IMR-90 (cell line): ENCODE measurements at regions not wholly inside any gene's neighbourhood (a gene's known extent, or its start where the extent isn't known, plus 50 kb on each side); places are given as distances from the start of the nearest gene placed in this dataset.

ENCODE experiments used
- ATAC-seq: fragments of 200-7000 bp; cut with Tn5 transposase; 2 replicates; pipeline ENCODE4 v1.9.1; 2020; ENCODE audit warnings: low read depth, mild to moderate bottlenecking, moderate library complexity
- BruUV-seq: library from RNA; stranded (reverse); fragments of 400-500 nt; replicated peaks from 2 replicates; lab custom pipeline; 2021; lab: Mats Ljungman, UMichigan
- CTCF ChIA-PET: fragments of 300-600 bp; formaldehyde crosslinking; extraction: SDS; loops from one replicate; lab custom pipeline; 2021; ENCODE audit warnings: antibody characterized with exemption; lab: Yijun Ruan, JAX
- POLR2A ChIA-PET: fragments of 300-600 bp; sonication (Branson Sonifier 250); formaldehyde crosslinking; loops from one replicate; lab custom pipeline; 2022; ENCODE audit warnings: antibody characterized with exemption; ENCODE audit not compliant: unreplicated experiment; lab: Charles Lee
- DNase-seq: peaks from one replicate; pipeline ENCODE4 v3.0.0; 2013
- H2AFZ ChIP-seq: replicated peaks from 2 replicates; pipeline ENCODE3; 2013; ENCODE audit warnings: low read length, mild to moderate bottlenecking; ENCODE audit not compliant: poor library complexity
- H2AK5ac ChIP-seq: 2 replicates; pipeline ENCODE4 v1.6.1; 2013; ENCODE audit warnings: low read depth, low read length, inconsistent platforms
- H2AK9ac ChIP-seq: replicated peaks from 2 replicates; pipeline ENCODE3; 2013; ENCODE audit warnings: mild to moderate bottlenecking, low read depth, low read length, moderate library complexity; ENCODE audit not compliant: poor library complexity
- H2BK120ac ChIP-seq: 2 replicates; pipeline ENCODE4 v1.6.1; 2013; ENCODE audit warnings: low read depth, low read length, inconsistent platforms
- H2BK15ac ChIP-seq: 3 replicates; pipeline ENCODE4 v1.6.1; 2013; ENCODE audit warnings: low read depth, low read length, inconsistent platforms
- H2BK20ac ChIP-seq: 2 replicates; pipeline ENCODE4 v1.6.1; 2013; ENCODE audit warnings: low read depth, mild to moderate bottlenecking, inconsistent platforms, low read length, moderate library complexity
- H2BK5ac ChIP-seq: 2 replicates; pipeline ENCODE4 v1.6.1; 2013; ENCODE audit warnings: mild to moderate bottlenecking, low read depth, low read length, inconsistent platforms; ENCODE audit not compliant: poor library complexity, severe bottlenecking
- H3K14ac ChIP-seq: replicated peaks from 2 replicates; pipeline ENCODE4 v1.6.1; 2013; ENCODE audit warnings: low read depth, low read length, inconsistent platforms
- H3K18ac ChIP-seq: 2 replicates; pipeline ENCODE4 v1.6.1; 2013; ENCODE audit warnings: low read depth, low read length, control low read depth
- H3K23ac ChIP-seq: 2 replicates; pipeline ENCODE4 v1.6.1; 2013; ENCODE audit warnings: low read depth, low read length, inconsistent platforms
- H3K27ac ChIP-seq: 2 replicates; pipeline ENCODE4 v1.5.1; 2013; ENCODE audit warnings: mild to moderate bottlenecking, control low read depth, low read length; ENCODE audit not compliant: insufficient read depth
- H3K27me3 ChIP-seq: 2 replicates; pipeline ENCODE4 v1.6.1; 2013; ENCODE audit warnings: low read length; ENCODE audit not compliant: control insufficient read depth, insufficient read depth
- H3K36me3 ChIP-seq: 2 replicates; pipeline ENCODE4 v1.6.1; 2013; ENCODE audit warnings: low read length, mixed read lengths; ENCODE audit not compliant: control insufficient read depth, insufficient read depth
- H3K4ac ChIP-seq: 2 replicates; pipeline ENCODE4 v1.6.1; 2013; ENCODE audit warnings: low read depth, low read length, inconsistent platforms
- H3K4me1 ChIP-seq: 2 replicates; pipeline ENCODE4 v1.6.1; 2013; ENCODE audit warnings: low read length, mixed read lengths; ENCODE audit not compliant: control insufficient read depth, insufficient read depth
- H3K4me2 ChIP-seq: 2 replicates; pipeline ENCODE4 v1.6.1; 2013; ENCODE audit warnings: low read depth, mild to moderate bottlenecking, control low read depth, low read length, moderate library complexity
- H3K4me3 ChIP-seq: 2 replicates; pipeline ENCODE4 v1.5.1; 2013; ENCODE audit warnings: low read depth, mild to moderate bottlenecking, control low read depth, low read length, moderate library complexity; ENCODE audit not compliant: insufficient read depth
- H3K56ac ChIP-seq: 2 replicates; pipeline ENCODE4 v1.6.1; 2013; ENCODE audit warnings: low read length, inconsistent platforms; ENCODE audit not compliant: insufficient read depth; ENCODE audit errors: extremely low read depth
- H3K79me1 ChIP-seq, 2 experiments: 2 replicates each; pipeline ENCODE4 v1.6.1; 2013; ENCODE audit warnings: low read length in 2 of 2, inconsistent platforms in 1 of 2, low read depth in 1 of 2
- H3K9ac ChIP-seq: 2 replicates; pipeline ENCODE4 v1.6.1; 2013; ENCODE audit warnings: low read depth, low read length, control low read depth
- H3K9me1 ChIP-seq: 2 replicates; pipeline ENCODE4 v1.6.1; 2013; ENCODE audit warnings: low read length, inconsistent platforms; ENCODE audit not compliant: insufficient read depth
- H3K9me3 ChIP-seq: 2 replicates; pipeline ENCODE4 v1.6.1; 2013; ENCODE audit warnings: low read length; ENCODE audit not compliant: control insufficient read depth, insufficient read depth
- H4K20me1 ChIP-seq: 2 replicates; pipeline ENCODE4 v1.6.1; 2013; ENCODE audit warnings: low read length, inconsistent platforms; ENCODE audit not compliant: insufficient read depth
- H4K5ac ChIP-seq: 2 replicates; pipeline ENCODE4 v1.6.1; 2013; ENCODE audit warnings: mild to moderate bottlenecking, low read depth, low read length, control low read depth
- H4K8ac ChIP-seq, 2 experiments: 2 replicates each; pipeline ENCODE4 v1.6.1; 2013; ENCODE audit warnings: low read depth in 2 of 2, low read length in 2 of 2, control low read depth in 1 of 2, inconsistent platforms in 1 of 2
- H4K91ac ChIP-seq: 2 replicates; pipeline ENCODE4 v1.6.1; 2013; ENCODE audit warnings: low read depth, low read length, inconsistent platforms; ENCODE audit not compliant: insufficient read depth
- BHLHE40 ChIP-seq: fragments of 150-350 bp; IDR thresholded peaks from 2 replicates; pipeline ENCODE4 v1.6.1; 2016; ENCODE audit warnings: mild to moderate bottlenecking, low read depth, low read length
- CEBPB ChIP-seq: IDR thresholded peaks from 2 replicates; pipeline ENCODE4 v1.6.1; 2012; ENCODE audit warnings: low read depth, low read length, improper control_type of control experiment
- CHD1 ChIP-seq: IDR thresholded peaks from 2 replicates; pipeline ENCODE4 v1.6.1; 2012; ENCODE audit warnings: low read depth, low read length, improper control_type of control experiment
- CTCF ChIP-seq: conservative IDR thresholded peaks from 2 replicates; pipeline ENCODE4 v1.5.1; 2012; ENCODE audit warnings: mild to moderate bottlenecking, low read depth, low read length, improper control_type of control experiment
- MAFK ChIP-seq: IDR thresholded peaks from 2 replicates; pipeline ENCODE4 v1.6.1; 2012; ENCODE audit warnings: low read depth, low read length, improper control_type of control experiment
- NFE2L2 ChIP-seq: fragments of 150-350 bp; IDR thresholded peaks from 2 replicates; pipeline ENCODE4 v1.6.1; 2016; ENCODE audit warnings: low read depth, mild to moderate bottlenecking, low read length
- POLR2A ChIP-seq: IDR thresholded peaks from 2 replicates; pipeline ENCODE4 v1.6.1; 2012; ENCODE audit warnings: mild to moderate bottlenecking, low read depth, low read length
- RAD21 ChIP-seq: IDR thresholded peaks from 2 replicates; pipeline ENCODE4 v1.6.1; 2012; ENCODE audit warnings: low read length, improper control_type of control experiment
- RCOR1 ChIP-seq: IDR thresholded peaks from 2 replicates; pipeline ENCODE4 v1.6.1; 2012; ENCODE audit warnings: mild to moderate bottlenecking, low read length, improper control_type of control experiment; ENCODE audit not compliant: insufficient replicate concordance
- RFX5 ChIP-seq: IDR thresholded peaks from 2 replicates; pipeline ENCODE4 v1.8.0; 2012; ENCODE audit warnings: low read depth, mild to moderate bottlenecking, low read length, moderate library complexity
- SMC3 ChIP-seq: fragments of 150-350 bp; IDR thresholded peaks from 2 replicates; pipeline ENCODE4 v1.6.1; 2016; ENCODE audit warnings: low read depth, mild to moderate bottlenecking, antibody characterized with exemption, low read length, moderate library complexity
- USF2 ChIP-seq: fragments of 150-350 bp; IDR thresholded peaks from 2 replicates; pipeline ENCODE4 v1.6.1; 2017; ENCODE audit warnings: mild to moderate bottlenecking, antibody characterized with exemption, low read length, low read depth
- WGBS, 2 experiments: methylation state at CpG; one replicate each; pipeline versions ENCODE4 v1.1.5 to v1.1.7; 2013; ENCODE audit warnings: missing lambda C conversion rate in 2 of 2; ENCODE audit not compliant: insufficient read length in 1 of 2; ENCODE audit errors: extremely low coverage in 2 of 2; 5-methylcytosine and 5-hydroxymethylcytosine counted together
- dilution Hi-C: fragments of 300-500 bp; cut with HindIII; formaldehyde crosslinking; loops from one replicate; pipeline ENCODE4 v1.14.3; 2018; ENCODE audit warnings: low sequenced_read_pairs; ENCODE audit not compliant: unreplicated experiment
- in situ Hi-C: fragments of 300-500 bp; cut with MboI; formaldehyde crosslinking; loops from 3 replicates; pipeline ENCODE4 v1.14.3; 2019; ENCODE audit warnings: low sequenced_read_pairs, inconsistent platforms, mixed read lengths
- intact Hi-C: fragments of 100-400 bp; cut with micrococcal nuclease; formaldehyde crosslinking; loops from 2 replicates; pipeline ENCODE4 v1.10.0; 2022

GRCh38 chr2:204473224-204473623, 72.1 kb upstream of the PARD3B start:
- 0 out of 2 replicates have a peak overlapping the region, but pooled peaks have one; percentile 3 for H3K4ac ChIP-seq

More at GRCh38 chr2:204473224-204473623, 72.1 kb upstream of the PARD3B start:
- H2BK20ac ChIP-seq = no peak overlapping the region
- no peak overlapping the region for H3K4me3 ChIP-seq
- no peak overlapping the region for H3K4me2 ChIP-seq
- no peak overlapping the region for H3K9ac ChIP-seq
- TF ChIP-seq RCOR1 (no peak), POLR2A (no peak), BHLHE40 (no peak), SMC3 (no peak), CTCF (no peak), MAFK (no peak), RAD21 (no peak), RFX5 (no peak), CHD1 (no peak), NFE2L2 (no peak), CEBPB (no peak), USF2 (no peak)
- H3K9me3 ChIP-seq = no peaks in the 10 kb centered on the region
- H2BK15ac ChIP-seq = 0 out of 3 replicates have a peak overlapping the region, but pooled peaks have one; percentile 45
- no peaks in the 10 kb centered on the region for H3K27me3 ChIP-seq
- no peak overlapping the region; the same call in 1 of the 2 replicates for H2AK5ac ChIP-seq
- H3K36me3 ChIP-seq = no peaks in the 10 kb centered on the region
- ATAC-seq (no peak), DNase-seq (no peak)
- no peaks in the 10 kb centered on the region for H4K20me1 ChIP-seq
- no peaks in the 10 kb centered on the region; the same call in none of the 2 replicates for H3K9me1 ChIP-seq
- no CpG with 5 or more reads among the region's 6 CpGs for WGBS, 2 experiments
- no peak overlapping the region for H3K23ac ChIP-seq
- ChIA-PET POLR2A (no interaction called here), CTCF (interaction anchor here (1.1 kb wide), 1 partner anchor 9 kb away, joined by 3 read pairs; no protein-coding TSS in a partner anchor)
- peaks cover 11% of the 10 kb centered on the region for H3K4me1 ChIP-seq
- dilution Hi-C loops = no loop called here
- no peak overlapping the region for H2AK9ac ChIP-seq
- H2BK5ac ChIP-seq = no peak overlapping the region
- in situ Hi-C loops = no loop called here
- no peak overlapping the region for H3K14ac ChIP-seq
- no peak overlapping the region for H4K91ac ChIP-seq
- intact Hi-C loops = no loop called here
- no TSS peak for BruUV-seq
- H3K79me1 ChIP-seq = no peaks in the 10 kb centered on the region
- H4K8ac ChIP-seq = no peak overlapping the region
- H4K5ac ChIP-seq = no peak overlapping the region
- H3K27ac ChIP-seq = no peak overlapping the region
- no peak overlapping the region for H2BK120ac ChIP-seq
- H2AFZ ChIP-seq = no peak overlapping the region
- no peak overlapping the region for H3K56ac ChIP-seq
- no peak overlapping the region; the same call in 1 of the 2 replicates for H3K18ac ChIP-seq
